OCI-LY3 (cell line): ENCODE measurements at regions not wholly inside any gene's neighbourhood (a gene's known extent, or its start where the extent isn't known, plus 50 kb on each side); places are given as distances from the start of the nearest gene placed in this dataset.
A peak's percentile ranks its signal among the peaks of the same experiment; 100 is the strongest.

Experiments used
- H2AFZ ChIP-seq: fragments of 200-600, 300-600 bp; shearing (Covaris generic); 2 replicates; pipeline ENCODE4 v1.6.0; 2014; ENCODE audit warnings: antibody characterized with exemption, low read depth, low read length
- H3K27ac ChIP-seq: fragments of 200-600, 300-600 bp; sonication (generic); 2 replicates; pipeline ENCODE4 v1.5.1; 2014; ENCODE audit warnings: mild to moderate bottlenecking, low read length, moderate library complexity, mixed read lengths
- H3K27me3 ChIP-seq: fragments of 200-600, 300-600 bp; sonication (generic); 2 replicates; pipeline ENCODE4 v1.6.1; 2014; ENCODE audit warnings: low read depth, low read length, mixed read lengths
- H3K36me3 ChIP-seq: fragments of 200-600, 300-600 bp; sonication (generic); replicated peaks from 2 replicates; pipeline ENCODE3; 2014; ENCODE audit warnings: low read depth, low read length, mixed read lengths
- H3K4me1 ChIP-seq: fragments of 300-600, 200-600 bp; sonication (generic); 2 replicates; pipeline ENCODE4 v1.6.1; 2014; ENCODE audit warnings: low read length, mixed read lengths
- H3K4me2 ChIP-seq: fragments of 200-600, 300-600 bp; sonication (generic); 2 replicates; pipeline ENCODE4 v1.6.1; 2014; ENCODE audit warnings: low read length, mixed read lengths
- H3K4me3 ChIP-seq: fragments of 300-600, 200-600 bp; sonication (generic); 2 replicates; pipeline ENCODE4 v1.5.1; 2014; ENCODE audit warnings: antibody characterized with exemption, mild to moderate bottlenecking, low read length, moderate library complexity
- H3K79me2 ChIP-seq: fragments of 300-600, 200-600 bp; shearing (Covaris generic); 2 replicates; pipeline ENCODE4 v1.6.1; 2014; ENCODE audit warnings: mild to moderate bottlenecking, low read length, mixed read lengths
- H3K9ac ChIP-seq: fragments of 300-600, 200-600 bp; shearing (Covaris generic); 2 replicates; pipeline ENCODE4 v1.6.0; 2014; ENCODE audit warnings: mild to moderate bottlenecking, low read length, moderate library complexity
- H3K9me3 ChIP-seq: fragments of 200-600, 300-600 bp; shearing (Covaris generic); 2 replicates; pipeline ENCODE4 v1.6.1; 2014; ENCODE audit warnings: low read length, mixed read lengths; ENCODE audit not compliant: insufficient read depth
- H4K20me1 ChIP-seq: fragments of 200-600, 300-600 bp; sonication (generic); 2 replicates; pipeline ENCODE4 v1.6.1; 2016; ENCODE audit warnings: low read length, mixed read lengths; ENCODE audit not compliant: insufficient read depth
- EZH2phosphoT487 ChIP-seq: fragments of 200-600 bp; shearing (Covaris generic); IDR thresholded peaks from 2 replicates; pipeline ENCODE4 v1.6.1; 2018; ENCODE audit warnings: antibody characterized with exemption, mixed run types, low read depth
- TF ChIP-seq, protein P1 (sequence below): fragments of 200-600, 300-600 bp; sonication (generic); IDR thresholded peaks from 2 replicates; pipeline ENCODE4 v1.5.1; 2014; ENCODE audit warnings: antibody characterized with exemption, low read length, low read depth

- Histone ChIP-seq H4K20me1 (no peaks in the 10 kb centered on the region), H2AFZ (no peak overlapping the region), H3K4me2 (no peak overlapping the region), H3K79me2 (no peaks in the 10 kb centered on the region), H3K9ac (no peak overlapping the region), H3K4me3 (no peak overlapping the region), H3K4me1 (peaks cover 34% of the 10 kb centered on the region), H3K36me3 (peaks cover 6% of the 10 kb centered on the region), H3K27me3 (peaks cover 17% of the 10 kb centered on the region), H3K9me3 (no peaks in the 10 kb centered on the region), H3K27ac (no peak overlapping the region)
- TF ChIP-seq, protein P1, sequence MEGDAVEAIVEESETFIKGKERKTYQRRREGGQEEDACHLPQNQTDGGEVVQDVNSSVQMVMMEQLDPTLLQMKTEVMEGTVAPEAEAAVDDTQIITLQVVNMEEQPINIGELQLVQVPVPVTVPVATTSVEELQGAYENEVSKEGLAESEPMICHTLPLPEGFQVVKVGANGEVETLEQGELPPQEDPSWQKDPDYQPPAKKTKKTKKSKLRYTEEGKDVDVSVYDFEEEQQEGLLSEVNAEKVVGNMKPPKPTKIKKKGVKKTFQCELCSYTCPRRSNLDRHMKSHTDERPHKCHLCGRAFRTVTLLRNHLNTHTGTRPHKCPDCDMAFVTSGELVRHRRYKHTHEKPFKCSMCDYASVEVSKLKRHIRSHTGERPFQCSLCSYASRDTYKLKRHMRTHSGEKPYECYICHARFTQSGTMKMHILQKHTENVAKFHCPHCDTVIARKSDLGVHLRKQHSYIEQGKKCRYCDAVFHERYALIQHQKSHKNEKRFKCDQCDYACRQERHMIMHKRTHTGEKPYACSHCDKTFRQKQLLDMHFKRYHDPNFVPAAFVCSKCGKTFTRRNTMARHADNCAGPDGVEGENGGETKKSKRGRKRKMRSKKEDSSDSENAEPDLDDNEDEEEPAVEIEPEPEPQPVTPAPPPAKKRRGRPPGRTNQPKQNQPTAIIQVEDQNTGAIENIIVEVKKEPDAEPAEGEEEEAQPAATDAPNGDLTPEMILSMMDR = no peak
These were observed 102.0 kb downstream of the VPREB1 start for GRCh38 chr22:22346401-22347107.

- Histone ChIP-seq H4K20me1 (no peaks in the 10 kb centered on the region), H3K4me2 (no peak overlapping the region), H2AFZ (no peak overlapping the region), H3K27me3 (peaks cover 17% of the 10 kb centered on the region), H3K36me3 (peaks cover 6% of the 10 kb centered on the region), H3K4me1 (peaks cover 35% of the 10 kb centered on the region), H3K9ac (no peak overlapping the region), H3K79me2 (no peaks in the 10 kb centered on the region), H3K9me3 (no peaks in the 10 kb centered on the region), H3K27ac (no peak overlapping the region), H3K4me3 (no peak overlapping the region)
- TF ChIP-seq EZH2phosphoT487 = no peak
- TF ChIP-seq, protein P1 = peak; percentile 58
These were observed 103.7 kb downstream of the VPREB1 start for GRCh38 chr22:22348127-22348814.

GRCh38 chr22:22348815-22349454, 104.3 kb downstream of the VPREB1 start:
- H3K4me2 ChIP-seq = no peak overlapping the region
- TF ChIP-seq, protein P1 = no peak
- TF ChIP-seq EZH2phosphoT487 = no peak
- peaks cover 17% of the 10 kb centered on the region for H3K27me3 ChIP-seq
- no peak overlapping the region for H3K9ac ChIP-seq
- peaks cover 6% of the 10 kb centered on the region for H3K36me3 ChIP-seq
- peaks cover 35% of the 10 kb centered on the region for H3K4me1 ChIP-seq
- H2AFZ ChIP-seq = no peak overlapping the region
- H3K4me3 ChIP-seq = no peak overlapping the region
- no peaks in the 10 kb centered on the region for H3K79me2 ChIP-seq
- H4K20me1 ChIP-seq = no peaks in the 10 kb centered on the region
- H3K9me3 ChIP-seq = no peaks in the 10 kb centered on the region
- H3K27ac ChIP-seq = no peak overlapping the region

GRCh38 chr22:22349455-22349836, 104.9 kb downstream of the VPREB1 start:
- H4K20me1 ChIP-seq = no peaks in the 10 kb centered on the region
- no peak overlapping the region for H3K27ac ChIP-seq
- H3K4me1 ChIP-seq = peaks cover 35% of the 10 kb centered on the region
- no peak overlapping the region for H3K4me3 ChIP-seq
- H3K4me2 ChIP-seq = no peak overlapping the region
- H3K27me3 ChIP-seq = peaks cover 17% of the 10 kb centered on the region
- H3K9me3 ChIP-seq = no peaks in the 10 kb centered on the region
- TF ChIP-seq, protein P1 = no peak
- TF ChIP-seq EZH2phosphoT487 = no peak
- H2AFZ ChIP-seq = no peak overlapping the region
- H3K79me2 ChIP-seq = no peaks in the 10 kb centered on the region
- H3K9ac ChIP-seq = no peak overlapping the region
- peaks cover 6% of the 10 kb centered on the region for H3K36me3 ChIP-seq
